GM18951 (cell line): ENCODE measurements at regions not wholly inside any gene's neighbourhood (a gene's known extent, or its start where the extent isn't known, plus 50 kb on each side); places are given as distances from the start of the nearest gene placed in this dataset.
"Not testable (repeated sequence)": the region's sequence is repeated elsewhere in the genome, so short reads cannot be mapped to it uniquely, and the experiment has no call there.

ENCODE experiments used
- POLR2A ChIP-seq: IDR thresholded peaks from 4 replicates; pipeline ENCODE4 v1.6.1; 2011; ENCODE audit warnings: mild to moderate bottlenecking; ENCODE audit not compliant: insufficient read length, insufficient read depth; ENCODE audit errors: extremely low read depth
- in situ Hi-C: fragments of 300-500 bp; cut with MboI; formaldehyde crosslinking; loops from one replicate; pipeline ENCODE4 v1.12.0; 2022; ENCODE audit warnings: low sequenced_read_pairs, mixed read lengths, inconsistent platforms; ENCODE audit not compliant: unreplicated experiment

DNA sequence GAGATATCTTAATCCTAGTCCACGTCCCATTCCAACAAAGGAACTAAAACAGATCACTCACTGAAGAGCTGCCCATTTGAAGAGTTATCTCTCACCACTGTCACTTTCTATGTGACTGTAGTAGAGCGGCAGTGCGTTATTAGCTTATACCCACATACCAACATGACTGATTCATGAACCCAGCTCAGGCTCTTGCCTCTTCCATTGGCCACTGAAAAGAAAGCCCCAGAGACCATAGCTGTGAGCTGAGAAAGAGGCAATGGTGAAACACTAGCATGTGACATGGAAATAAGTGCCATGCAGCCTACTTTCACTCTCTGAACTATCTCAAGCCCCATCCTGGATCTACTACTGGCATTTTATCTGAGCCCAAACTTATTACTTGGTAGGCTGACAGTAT, 151.7 kb upstream of the MOCS2 start:
- TF ChIP-seq POLR2A: no peak
- in situ Hi-C loops: no loop called here

DNA sequence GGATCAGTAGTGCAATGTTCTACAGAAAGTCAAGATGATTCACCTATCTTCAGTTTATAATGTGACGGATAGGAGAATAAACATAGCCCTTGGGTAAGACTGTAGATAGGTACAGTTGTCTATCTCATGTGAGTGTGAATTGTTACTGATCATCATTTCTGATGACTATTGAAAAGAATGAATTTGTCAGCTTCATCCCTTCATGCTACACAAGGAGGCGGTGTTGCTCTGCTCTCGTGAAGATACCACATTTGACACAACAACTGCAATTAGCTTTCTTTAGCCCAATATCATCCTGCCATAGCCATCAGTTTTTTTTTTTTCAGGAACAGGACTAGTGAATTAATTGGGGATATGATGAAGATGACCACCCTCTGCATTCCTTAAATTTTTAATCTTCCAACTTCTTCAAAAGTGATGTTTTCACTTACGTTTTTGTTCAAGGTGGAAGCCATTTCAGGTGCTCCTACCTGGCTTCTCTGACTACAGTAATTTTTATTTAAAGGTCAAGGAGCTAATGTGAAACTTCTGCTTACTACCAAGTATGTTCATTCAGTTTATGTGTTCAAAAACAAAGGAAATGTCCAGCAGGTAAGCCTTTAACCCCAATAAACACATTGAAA, 152.9 kb upstream of the MOCS2 start:
- in situ Hi-C loops: no loop called here

DNA sequence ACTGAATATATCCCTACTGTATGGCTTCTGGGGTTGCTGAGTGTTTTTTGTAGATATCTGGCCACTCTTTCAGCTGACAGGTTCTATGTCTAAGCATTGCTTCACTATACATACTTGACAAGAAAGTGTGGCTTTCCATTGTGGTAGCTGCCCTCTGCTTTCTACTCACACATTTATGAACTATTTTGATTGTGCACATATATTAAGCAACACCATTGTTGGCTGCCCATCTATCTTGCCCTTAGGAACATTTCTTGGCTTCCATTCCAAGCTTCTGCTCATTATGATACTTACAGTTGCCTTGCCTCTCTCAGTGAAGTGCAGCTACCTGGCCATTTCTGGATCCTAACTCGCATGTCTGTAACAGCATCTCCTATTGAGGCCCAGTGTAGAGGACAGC, 153.6 kb upstream of the MOCS2 start:
- in situ Hi-C loops: no loop called here
- no peak for TF ChIP-seq POLR2A

More for the DNA sequence above, 152.9 kb upstream of the MOCS2 start:
- no peak for TF ChIP-seq POLR2A

DNA sequence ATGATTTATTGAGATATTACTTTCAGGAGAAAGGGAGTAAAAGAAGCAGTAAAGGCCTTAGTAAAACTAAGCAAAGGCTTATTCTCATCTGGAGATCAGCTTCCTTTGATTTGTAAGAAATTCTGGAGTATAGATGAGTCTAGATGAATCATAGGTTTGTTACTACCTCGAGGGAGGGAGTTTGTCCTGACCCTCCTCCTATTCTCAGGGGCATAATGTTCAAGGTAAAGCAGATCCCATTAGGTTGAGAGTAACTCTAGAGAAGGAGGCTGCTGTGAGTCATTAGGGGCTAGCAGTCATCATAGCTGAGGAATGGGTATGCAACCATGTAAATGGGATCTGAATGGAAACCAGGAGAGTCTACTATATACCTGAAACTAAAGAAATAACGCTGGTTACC, 155.5 kb upstream of the MOCS2 start:
- in situ Hi-C loops: no loop called here
- no peak for TF ChIP-seq POLR2A

DNA sequence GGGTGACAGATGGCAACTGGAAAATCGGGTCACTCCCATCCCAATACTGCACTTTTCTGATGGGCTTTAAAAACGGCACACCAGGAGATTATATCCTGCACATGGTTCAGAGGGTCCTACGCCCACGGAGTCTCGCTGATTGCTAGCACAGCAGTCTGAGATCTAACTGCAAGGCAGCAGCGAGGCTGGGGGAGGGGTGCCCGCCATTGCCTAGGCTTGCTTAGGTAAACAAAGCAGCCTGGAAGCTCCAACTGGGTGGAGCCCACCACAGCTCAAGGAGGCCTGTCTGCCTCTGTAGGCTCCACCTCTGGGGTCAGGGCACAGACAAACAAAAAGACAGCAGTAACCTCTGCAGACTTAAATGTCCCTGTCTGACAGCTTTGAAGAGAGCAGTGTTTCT, 158.7 kb upstream of the MOCS2 start:
- in situ Hi-C loops: not testable (repeated sequence)

DNA sequence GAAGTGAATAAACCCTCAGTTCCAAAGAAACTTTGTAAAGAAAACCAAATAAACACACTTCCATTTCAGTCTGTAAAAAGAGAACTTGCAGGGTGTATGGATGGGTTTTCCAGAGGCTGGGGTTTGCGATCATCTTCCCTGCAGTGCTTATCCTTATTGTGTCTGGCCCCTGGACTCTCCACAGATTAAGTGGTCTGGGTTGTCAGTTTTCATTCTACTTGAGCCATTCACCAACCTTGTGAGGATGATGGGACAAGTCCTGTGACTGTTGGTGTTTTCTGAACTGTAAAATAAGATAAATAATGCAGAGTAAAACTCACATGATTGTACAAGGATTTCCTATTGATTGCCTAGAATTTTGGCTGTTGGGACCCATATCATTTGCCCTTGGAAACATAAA, 166.1 kb upstream of the MOCS2 start:
- in situ Hi-C loops: no loop called here
- TF ChIP-seq POLR2A: no peak

DNA sequence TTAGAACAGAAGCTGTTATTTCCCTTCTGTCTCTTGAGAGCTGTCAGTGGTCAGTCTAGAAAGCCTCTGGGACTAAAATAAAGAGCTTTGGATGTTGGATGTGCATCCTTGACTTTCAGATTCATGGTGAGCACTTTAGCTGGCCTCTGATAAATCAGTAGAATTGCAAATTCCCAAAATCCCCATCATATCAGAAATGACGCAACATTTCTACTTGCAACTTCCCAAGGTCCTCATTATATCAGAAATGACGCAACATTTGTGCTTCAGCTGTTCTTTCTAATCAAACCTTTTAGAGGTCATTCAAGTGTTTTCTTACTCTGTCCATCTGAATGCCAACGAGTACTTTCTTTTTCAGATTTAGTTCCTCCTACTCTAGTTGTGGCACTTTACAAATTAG, 167.3 kb upstream of the MOCS2 start:
- no peak for TF ChIP-seq POLR2A
- in situ Hi-C loops: no loop called here

DNA sequence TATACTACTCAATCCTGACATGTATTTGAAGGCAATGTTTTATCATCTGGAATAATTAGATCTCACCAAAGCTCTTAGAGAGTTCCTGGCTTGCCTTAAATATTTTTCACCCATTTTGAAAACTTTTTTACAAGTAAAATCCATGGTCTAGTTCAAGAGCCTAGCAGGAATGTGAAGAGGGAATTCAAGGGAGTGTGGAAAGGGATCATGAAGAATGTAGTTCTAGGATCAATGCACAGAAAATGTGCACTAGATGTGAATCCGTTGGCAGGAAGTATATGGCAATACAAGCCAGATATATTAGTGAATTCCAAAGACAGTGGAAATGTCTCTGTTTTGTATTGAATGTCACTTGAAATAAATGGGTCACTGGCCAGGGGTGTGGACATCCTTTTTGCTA, 167.9 kb upstream of the MOCS2 start:
- in situ Hi-C loops: no loop called here

DNA sequence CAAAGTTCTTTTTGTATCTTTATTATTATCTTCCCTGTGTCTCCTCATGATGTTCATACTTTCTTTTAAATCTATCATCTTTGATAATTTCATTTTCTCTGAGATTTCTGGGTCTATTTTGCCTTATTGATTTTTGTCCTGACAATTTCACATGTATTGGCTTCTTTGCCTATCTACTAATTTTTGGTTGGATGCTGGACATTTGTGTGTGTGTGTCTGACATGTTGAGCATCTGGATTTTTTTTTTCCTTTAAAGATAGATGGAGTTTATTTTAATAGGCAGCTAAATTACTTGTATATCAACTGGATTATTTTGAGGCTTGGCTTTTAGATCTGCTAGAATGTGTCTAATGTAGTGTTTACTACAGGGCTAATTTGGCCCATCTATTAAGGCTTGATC, 178.0 kb upstream of the MOCS2 start:
- in situ Hi-C loops: no loop called here
- no peak for TF ChIP-seq POLR2A

More for the DNA sequence above, 167.9 kb upstream of the MOCS2 start:
- no peak for TF ChIP-seq POLR2A

DNA sequence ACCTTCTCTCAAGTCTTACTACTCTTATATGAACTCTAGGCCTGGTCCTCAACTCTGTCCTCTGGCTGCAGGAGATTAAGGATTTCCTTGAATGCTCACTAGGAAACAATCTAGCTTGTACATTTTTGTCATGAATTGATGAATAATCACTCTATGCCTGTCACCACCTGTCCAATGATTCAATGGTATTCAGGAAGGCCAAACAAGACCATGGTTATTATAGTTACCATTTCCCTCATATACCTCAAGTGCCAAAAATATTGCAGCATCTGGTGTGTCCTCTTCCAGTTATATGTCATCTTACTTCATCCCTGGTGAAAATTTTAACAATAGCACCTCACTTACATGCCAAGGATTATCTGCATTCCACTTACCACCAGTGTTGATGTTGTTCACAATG, 179.0 kb upstream of the MOCS2 start:
- no peak for TF ChIP-seq POLR2A
- in situ Hi-C loops: no loop called here

DNA sequence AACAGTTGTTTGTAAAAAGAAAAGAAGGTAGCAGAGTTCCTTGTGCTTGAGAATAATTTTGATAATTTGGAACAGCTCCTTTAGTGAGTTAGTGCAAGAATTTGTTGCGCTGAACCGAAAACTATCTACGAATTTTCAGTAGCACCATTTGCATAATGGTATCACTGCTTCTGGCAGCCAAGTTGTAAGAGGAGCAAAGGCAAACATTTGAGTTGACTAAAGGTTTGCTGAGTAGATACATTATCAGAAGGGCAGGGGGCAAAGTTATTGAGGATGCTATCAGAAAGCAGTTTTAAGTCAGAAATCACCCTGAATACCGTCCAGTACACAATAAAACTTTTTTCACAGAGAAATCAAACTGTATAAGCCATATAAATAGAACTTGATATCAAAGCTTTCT, 181.5 kb upstream of the MOCS2 start:
- TF ChIP-seq POLR2A: no peak
- in situ Hi-C loops: no loop called here

DNA sequence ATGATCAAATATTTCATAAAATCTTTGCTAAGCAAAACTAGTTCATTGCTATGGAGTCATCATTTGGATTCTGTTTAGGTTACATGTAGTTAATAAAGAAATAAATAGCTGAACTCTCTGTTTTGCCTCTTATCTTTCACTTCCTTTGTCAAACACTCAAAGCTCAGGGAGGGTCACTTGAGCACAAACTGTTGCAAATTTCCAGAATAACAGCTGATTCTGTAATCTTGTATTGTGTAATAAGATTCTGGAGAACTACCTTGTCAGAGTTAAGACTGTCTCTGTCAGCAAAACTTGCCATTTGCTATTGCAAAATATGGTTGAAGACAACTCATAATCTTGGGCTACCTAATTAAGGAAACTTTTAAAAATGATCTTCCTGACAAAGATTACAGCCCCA, 182.0 kb upstream of the MOCS2 start:
- in situ Hi-C loops: no loop called here
- no peak for TF ChIP-seq POLR2A

DNA sequence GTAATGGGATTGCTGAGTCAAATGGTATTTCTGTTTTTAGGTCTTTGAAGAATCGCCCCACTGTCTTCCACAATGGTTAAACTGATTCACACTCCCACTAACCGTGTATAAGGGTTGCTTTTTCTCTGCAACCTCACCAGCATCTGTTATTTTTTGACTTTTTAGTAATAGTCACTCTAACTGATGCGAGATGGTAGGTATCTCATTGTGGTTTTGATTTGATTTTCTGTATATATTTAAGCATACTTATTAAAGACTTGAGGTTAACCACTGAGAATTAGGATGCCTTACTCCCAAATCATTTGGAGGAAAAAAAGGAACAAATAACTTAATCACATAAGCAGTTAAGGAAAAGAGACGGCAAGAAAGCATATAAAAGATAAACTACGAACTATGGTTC, 181.6 kb upstream of the FST start:
- in situ Hi-C loops: no loop called here
- TF ChIP-seq POLR2A: no peak

DNA sequence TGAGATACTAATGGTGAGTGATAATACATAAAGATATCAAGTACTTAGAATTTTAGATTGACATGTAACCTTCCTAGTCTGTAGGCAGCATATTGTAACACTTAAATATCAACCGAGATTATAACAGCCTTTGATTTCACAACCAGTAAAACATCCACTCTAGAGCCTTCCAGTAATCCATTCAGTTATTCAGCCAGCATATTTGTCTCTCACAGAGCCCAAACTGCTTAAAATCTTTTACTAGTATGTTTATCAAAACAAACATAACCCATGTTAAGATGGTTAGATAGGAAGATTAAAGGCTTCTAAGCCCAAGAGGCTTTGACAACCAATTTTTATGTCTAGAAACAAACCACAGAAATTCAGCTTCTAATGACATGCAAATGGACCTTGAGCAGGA, 177.9 kb upstream of the FST start:
- in situ Hi-C loops: no loop called here
- TF ChIP-seq POLR2A: no peak

DNA sequence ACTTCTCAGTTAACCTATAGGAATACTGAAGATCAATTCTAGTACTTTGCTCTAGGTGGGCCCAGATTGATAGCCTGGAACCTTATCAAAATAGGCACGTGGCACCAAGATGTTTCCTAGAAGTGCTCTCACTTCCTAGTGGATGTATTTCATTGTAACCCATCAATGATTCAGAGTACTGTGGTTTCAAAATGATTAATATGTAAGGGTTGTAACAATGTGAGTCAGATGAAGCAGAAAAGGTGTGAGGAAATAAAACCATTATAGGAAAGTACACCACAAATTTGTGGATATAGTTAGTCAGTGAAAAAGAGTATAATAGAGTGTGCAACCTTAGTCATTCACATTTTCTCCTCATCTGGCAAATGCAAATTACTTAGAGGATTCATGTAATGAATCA, 177.3 kb upstream of the FST start:
- in situ Hi-C loops: no loop called here
- no peak for TF ChIP-seq POLR2A

DNA sequence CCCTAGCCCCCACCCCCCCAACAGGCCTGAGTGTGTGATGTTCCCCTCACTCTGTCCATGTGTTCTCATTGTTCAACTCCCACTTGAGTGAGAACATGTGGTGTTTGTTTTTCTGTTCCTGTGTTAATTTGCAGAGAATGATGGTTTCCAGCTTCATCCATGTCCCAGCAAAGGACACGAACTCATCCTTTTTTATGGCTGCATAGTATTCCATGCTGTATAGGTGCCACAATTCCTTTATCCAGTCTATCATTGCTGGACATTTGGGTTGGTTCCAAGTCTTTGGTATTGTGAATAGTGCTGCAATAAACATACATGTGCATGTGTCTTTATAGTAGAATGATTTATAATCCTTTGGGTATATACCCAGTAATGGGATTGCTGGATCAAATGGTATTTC, 175.1 kb upstream of the FST start:
- in situ Hi-C loops: not testable (repeated sequence)
